Transverse colon (tissue), 4 donors: ENCODE measurements at regions not wholly inside any gene's neighbourhood (a gene's known extent, or its start where the extent isn't known, plus 50 kb on each side); places are given as distances from the start of the nearest gene placed in this dataset.

Experiments
- DNase-seq: peaks from one replicate; pipeline ENCODE4 v3.0.0-alpha.2; 2019
- H3K27ac ChIP-seq, 4 donors: fragments of 200-600 bp; sonication (generic); 2 replicates each; pipeline ENCODE4 v1.5.1; 2016 to 2018; ENCODE audit warnings: inconsistent platforms in 4 of 4
- H3K27me3 ChIP-seq: fragments of 200-600 bp; sonication (generic); 2 replicates; pipeline ENCODE4 v1.5.1; 2017; ENCODE audit warnings: inconsistent platforms
- H3K36me3 ChIP-seq, 4 donors: fragments of 200-600 bp; sonication (generic); 2 replicates each; pipeline ENCODE4 v1.5.1; 2017 to 2019; ENCODE audit warnings: inconsistent platforms in 4 of 4
- H3K4me1 ChIP-seq, 4 donors: fragments of 200-600 bp; sonication (generic); 2 replicates each; pipeline ENCODE4 v1.5.1; 2017 to 2020; ENCODE audit warnings: inconsistent platforms in 4 of 4
- H3K4me3 ChIP-seq, 4 donors: fragments of 200-600 bp; sonication (generic); 1 replicate in 1 of 4; 2 replicates in 3 of 4; pipeline versions ENCODE4 v1.5.1 to v1.6.1; 2017 to 2019; ENCODE audit warnings: inconsistent platforms in 4 of 4
- H3K9me3 ChIP-seq, 2 donors: fragments of 200-600 bp; sonication (generic); 2 replicates each; pipeline ENCODE4 v1.5.1; 2017 to 2019; ENCODE audit warnings: inconsistent platforms in 2 of 2
- CTCF ChIP-seq, 5 experiments: fragments of 200-600 bp in 3 of 5; fragments of 450-650 bp in 2 of 5; sonication (generic) in 3 of 5; IDR thresholded peaks; 1 replicate in 2 of 5; 2 replicates in 3 of 5; pipeline ENCODE4 v1.5.1; 2016 to 2017; ENCODE audit warnings: antibody characterized with exemption in 5 of 5, inconsistent platforms in 3 of 5, mild to moderate bottlenecking in 2 of 5, moderate library complexity in 1 of 5
- EP300 ChIP-seq: sonication (generic); formaldehyde crosslinking; IDR thresholded peaks from one replicate; pipeline ENCODE4 v1.6.1; 2017; ENCODE audit warnings: antibody characterized with exemption, low read depth
- POLR2A ChIP-seq: fragments of 450-650 bp; IDR thresholded peaks from one replicate; pipeline ENCODE4 v1.6.1; 2016; ENCODE audit warnings: antibody characterized with exemption, mild to moderate bottlenecking, moderate library complexity
- POLR2AphosphoS5 ChIP-seq, 3 donors: sonication (generic); formaldehyde crosslinking; IDR thresholded peaks; one replicate each; pipeline ENCODE4 v1.6.1; 2016; ENCODE audit warnings: antibody characterized with exemption in 3 of 3
- WGBS, 2 donors: methylation state at CpG; one replicate each; pipeline ENCODE4 v1.1.5; 2018; ENCODE audit warnings: low coverage in 1 of 2; 5-methylcytosine and 5-hydroxymethylcytosine counted together
- in situ Hi-C, 4 donors: fragments of 200-750 bp; cut with MboI; loops; one replicate each; pipeline versions ENCODE4 v1.15.0 to v1.15.1; 2017; ENCODE audit warnings: low sequenced_read_pairs in 3 of 4, low pct_ligation_motif_present in 1 of 4, low pct_unique_long_range_greater_than_20kb in 1 of 4
- intact Hi-C: fragments of 100-400 bp; cut with DNase I; formaldehyde crosslinking; loops from one replicate; pipeline ENCODE4 v1.15.1; 2023; ENCODE audit warnings: low total_unique reads

GRCh38 chr2:558302-558642, 118.9 kb downstream of the TMEM18 start:
- Histone ChIP-seq H3K27me3 (no peaks in the 10 kb centered on the region), H3K4me1 (no peaks in the 10 kb centered on the region), H3K4me3 (no peak overlapping the region), H3K9me3 (no peaks in the 10 kb centered on the region), H3K27ac (no peak overlapping the region), H3K36me3 (no peaks in the 10 kb centered on the region)
- no peak for DNase-seq
- in situ Hi-C loops (no loop called here), intact Hi-C loops (no loop called here)
- TF ChIP-seq POLR2A, result no peak
- TF ChIP-seq CTCF (IDR thresholded peaks at IDR 0.05), result no peak
- TF ChIP-seq EP300, result no peak
- no peak for TF ChIP-seq POLR2AphosphoS5 (IDR thresholded peaks at IDR 0.05)
- 86 to 88% methylated on average over 10 to 16 of the region's 17 CpGs for WGBS, 2 donors

- Histone ChIP-seq H3K9me3 (no peaks in the 10 kb centered on the region), H3K4me1 (no peaks in the 10 kb centered on the region), H3K4me3 (no peak overlapping the region), H3K27ac (no peak overlapping the region), H3K27me3 (no peaks in the 10 kb centered on the region), H3K36me3 (no peaks in the 10 kb centered on the region)
- intact Hi-C loops, result no loop called here
- WGBS, 2 donors, result 90% methylated on average over 34 of the region's 34 CpGs; no CpG with 5 or more reads in 1 of the 2 donors
- DNase-seq, result no peak
- TF ChIP-seq EP300 (no peak), POLR2AphosphoS5 (IDR thresholded peaks at IDR 0.05) (no peak), POLR2A (no peak), CTCF (IDR thresholded peaks at IDR 0.05) (no peak)
- in situ Hi-C loops, result no loop called here
Measured at GRCh38 chr2:557635-558301, 119.4 kb downstream of the TMEM18 start.

- WGBS, 2 donors, result 75 to 76% methylated on average over 10 to 11 of the region's 11 CpGs
- no peak for DNase-seq
- in situ Hi-C loops (no loop called here), intact Hi-C loops (no loop called here)
- no peak for TF ChIP-seq POLR2A
- Histone ChIP-seq H3K27ac (no peak overlapping the region), H3K27me3 (no peaks in the 10 kb centered on the region), H3K4me1 (no peaks in the 10 kb centered on the region), H3K4me3 (no peak overlapping the region), H3K9me3 (no peaks in the 10 kb centered on the region), H3K36me3 (no peaks in the 10 kb centered on the region)
Measured at GRCh38 chr2:556485-556884, 120.7 kb downstream of the TMEM18 start.

GRCh38 chr2:555164-555922, 121.9 kb downstream of the TMEM18 start:
- no peak overlapping the region for H3K27ac ChIP-seq
- in situ Hi-C loops, result no loop called here
- H3K27me3 ChIP-seq, result no peaks in the 10 kb centered on the region
- intact Hi-C loops, result no loop called here
- no peak for DNase-seq
- H3K4me1 ChIP-seq, result no peaks in the 10 kb centered on the region
- TF ChIP-seq POLR2AphosphoS5 (IDR thresholded peaks at IDR 0.05) (no peak), CTCF (IDR thresholded peaks at IDR 0.05) (no peak), EP300 (no peak), POLR2A (no peak)
- no peaks in the 10 kb centered on the region for H3K9me3 ChIP-seq
- no peaks in the 10 kb centered on the region for H3K36me3 ChIP-seq
- WGBS, 2 donors, result 43 to 59% methylated on average over 3 to 12 of the region's 12 CpGs
- H3K4me3 ChIP-seq, result no peak overlapping the region
